ENCODE measurements at regions not wholly inside any gene's neighbourhood (a gene's known extent, or its start where the extent isn't known, plus 50 kb on each side); places are given as distances from the start of the nearest gene placed in this dataset.
"Not testable (repeated sequence)": the region's sequence is repeated elsewhere in the genome, so short reads cannot be mapped to it uniquely, and the experiment has no call there.

GRCh38 chr4:132266374-132266773 lies 882.7 kb upstream of the PCDH10 start:
- DNase-seq (ENCODE audit: low read depth): no peak

GRCh38 chr4:132267321-132267720 lies 881.8 kb upstream of the PCDH10 start:
- no peak for DNase-seq (ENCODE audit: low read depth)

GRCh38 chr4:132269303-132269990 lies 879.6 kb upstream of the PCDH10 start:
- no peak for DNase-seq (ENCODE audit: low read depth)

- DNase-seq (ENCODE audit: low read depth): no peak
These were observed 873.4 kb upstream of the PCDH10 start for GRCh38 chr4:132275583-132276121.

- no peak for DNase-seq (ENCODE audit: low read depth)
These were observed 872.9 kb upstream of the PCDH10 start for GRCh38 chr4:132276185-132276584.

- no peak for DNase-seq (ENCODE audit: low read depth)
These were observed 872.1 kb upstream of the PCDH10 start for GRCh38 chr4:132276989-132277388.

GRCh38 chr4:132281733-132282132 lies 867.4 kb upstream of the PCDH10 start:
- no peak for DNase-seq (ENCODE audit: low read depth)

GRCh38 chr4:132284910-132285426 lies 864.1 kb upstream of the PCDH10 start:
- DNase-seq (ENCODE audit: low read depth): no peak

GRCh38 chr4:132297346-132297745 lies 851.7 kb upstream of the PCDH10 start:
- no peak for DNase-seq (ENCODE audit: low read depth)

- DNase-seq (ENCODE audit: low read depth): no peak
These were observed 849.3 kb upstream of the PCDH10 start for GRCh38 chr4:132299841-132300240.

- DNase-seq (ENCODE audit: low read depth): no peak
These were observed 836.6 kb upstream of the PCDH10 start for GRCh38 chr4:132312521-132312920.

- DNase-seq (ENCODE audit: low read depth): no peak
These were observed 835.2 kb upstream of the PCDH10 start for GRCh38 chr4:132313852-132314251.

GRCh38 chr4:132316738-132317137 lies 832.4 kb upstream of the PCDH10 start:
- DNase-seq (ENCODE audit: low read depth): no peak

GRCh38 chr4:132317923-132318322 lies 831.2 kb upstream of the PCDH10 start:
- no peak for DNase-seq (ENCODE audit: low read depth)

- no peak for DNase-seq (ENCODE audit: low read depth)
These were observed 820.3 kb upstream of the PCDH10 start for GRCh38 chr4:132328761-132329160.

- no peak for DNase-seq (ENCODE audit: low read depth)
These were observed 818.1 kb upstream of the PCDH10 start for GRCh38 chr4:132330994-132331393.

- DNase-seq (ENCODE audit: low read depth): no peak
These were observed 816.0 kb upstream of the PCDH10 start for GRCh38 chr4:132332932-132333723.

- DNase-seq (ENCODE audit: low read depth): no peak
These were observed 815.4 kb upstream of the PCDH10 start for GRCh38 chr4:132333724-132334047.

GRCh38 chr4:132334081-132334480 lies 815.0 kb upstream of the PCDH10 start:
- DNase-seq (ENCODE audit: low read depth): no peak

- DNase-seq (ENCODE audit: low read depth): no peak
These were observed 803.9 kb upstream of the PCDH10 start for GRCh38 chr4:132344924-132345828.

GRCh38 chr4:132346016-132346415 lies 803.1 kb upstream of the PCDH10 start:
- DNase-seq (ENCODE audit: low read depth): no peak

- DNase-seq (ENCODE audit: low read depth): not testable (repeated sequence)
These were observed 797.5 kb upstream of the PCDH10 start for GRCh38 chr4:132351606-132352005.

Data from stromal cell of bone marrow (primary cell).